Neural crest cell (in vitro differentiated cells): ENCODE measurements at regions not wholly inside any gene's neighbourhood (a gene's known extent, or its start where the extent isn't known, plus 50 kb on each side); places are given as distances from the start of the nearest gene placed in this dataset.
"Not testable (repeated sequence)": the region's sequence is repeated elsewhere in the genome, so short reads cannot be mapped to it uniquely, and the experiment has no call there.

Experiments
- DNase-seq: peaks from one replicate; pipeline ENCODE4 v3.0.0; 2021; ENCODE audit warnings: low read depth, mixed read lengths, low spot score
- H3K27ac Mint-ChIP-seq: one replicate; pipeline ENCODE4 v1.8.0; 2021; ENCODE audit warnings: mild to moderate bottlenecking, mixed read lengths; ENCODE audit not compliant: unreplicated experiment
- H3K27me3 Mint-ChIP-seq: 2 replicates; pipeline ENCODE4 v1.8.0; 2021; ENCODE audit warnings: low read depth, mild to moderate bottlenecking, mixed read lengths
- H3K36me3 Mint-ChIP-seq: 2 replicates; pipeline ENCODE4 v1.8.0; 2021; ENCODE audit warnings: low read depth, mild to moderate bottlenecking, mixed read lengths
- H3K4me1 Mint-ChIP-seq: 2 replicates; pipeline ENCODE4 v1.8.0; 2021; ENCODE audit warnings: mixed read lengths
- H3K4me3 Mint-ChIP-seq: one replicate; pipeline ENCODE4 v1.8.0; 2021; ENCODE audit warnings: mild to moderate bottlenecking, mixed read lengths
- H3K9me3 Mint-ChIP-seq: 2 replicates; pipeline ENCODE4 v1.8.0; 2021; ENCODE audit warnings: mixed read lengths
- CTCF ChIP-seq: fragments of 200-600 bp; sonication (generic); conservative IDR thresholded peaks from 2 replicates; pipeline ENCODE4 v1.5.0; 2021; ENCODE audit warnings: antibody characterized with exemption, mild to moderate bottlenecking

GRCh38 chr1:38586993-38587646, 272.5 kb downstream of the RRAGC start:
- peak; percentile 52 for DNase-seq
- Mint-ChIP-seq H3K9me3 (peaks cover 12% of the 10 kb centered on the region), H3K4me1 (peaks cover 11% of the 10 kb centered on the region), H3K27me3 (no peaks in the 10 kb centered on the region), H3K36me3 (peaks cover 3% of the 10 kb centered on the region), H3K4me3 (peak overlapping the region; percentile 27), H3K27ac (no peak overlapping the region)
- peak; percentile 85 for TF ChIP-seq CTCF

- Mint-ChIP-seq H3K4me1 (peaks cover 11% of the 10 kb centered on the region), H3K4me3 (no peak overlapping the region), H3K36me3 (peaks cover 3% of the 10 kb centered on the region), H3K9me3 (peaks cover 12% of the 10 kb centered on the region), H3K27me3 (no peaks in the 10 kb centered on the region), H3K27ac (no peak overlapping the region)
- no peak for TF ChIP-seq CTCF
- no peak for DNase-seq
Observed at GRCh38 chr1:38585971-38586370, 273.6 kb downstream of the RRAGC start.

DNA sequence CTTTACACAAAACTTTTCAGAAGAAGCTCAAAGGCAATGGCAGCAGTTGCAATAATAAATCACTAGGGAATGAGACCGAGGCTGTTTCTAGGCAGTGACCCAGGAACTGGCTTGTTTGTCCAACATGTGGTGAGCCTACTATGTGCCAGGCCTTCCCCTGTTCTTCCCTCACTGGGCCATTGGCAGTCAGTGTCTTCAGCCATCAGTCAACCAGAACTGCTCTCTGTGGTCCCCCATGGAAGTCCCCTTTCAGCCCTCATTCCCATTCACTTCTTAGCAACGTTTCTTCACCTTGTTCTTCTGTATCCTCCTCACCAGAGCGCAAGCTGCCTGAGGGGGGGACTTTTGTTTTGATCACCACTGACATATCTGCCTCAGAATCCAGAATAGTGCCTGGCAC, 274.1 kb downstream of the RRAGC start:
- no peak overlapping the region for H3K4me3 Mint-ChIP-seq
- peaks cover 12% of the 10 kb centered on the region for H3K9me3 Mint-ChIP-seq
- H3K36me3 Mint-ChIP-seq: peaks cover 3% of the 10 kb centered on the region
- no peak overlapping the region for H3K27ac Mint-ChIP-seq
- peaks cover under 1% of the 10 kb centered on the region for H3K27me3 Mint-ChIP-seq
- no peak for TF ChIP-seq CTCF
- H3K4me1 Mint-ChIP-seq: peaks cover 11% of the 10 kb centered on the region
- DNase-seq: no peak

- Mint-ChIP-seq H3K4me1 (peaks cover 11% of the 10 kb centered on the region), H3K36me3 (peaks cover 3% of the 10 kb centered on the region), H3K27ac (no peak overlapping the region), H3K4me3 (no peak overlapping the region), H3K27me3 (peaks cover 7% of the 10 kb centered on the region), H3K9me3 (peaks cover 12% of the 10 kb centered on the region)
- no peak for TF ChIP-seq CTCF
- no peak for DNase-seq
Observed at GRCh38 chr1:38584448-38585355, 274.9 kb downstream of the RRAGC start.

DNA sequence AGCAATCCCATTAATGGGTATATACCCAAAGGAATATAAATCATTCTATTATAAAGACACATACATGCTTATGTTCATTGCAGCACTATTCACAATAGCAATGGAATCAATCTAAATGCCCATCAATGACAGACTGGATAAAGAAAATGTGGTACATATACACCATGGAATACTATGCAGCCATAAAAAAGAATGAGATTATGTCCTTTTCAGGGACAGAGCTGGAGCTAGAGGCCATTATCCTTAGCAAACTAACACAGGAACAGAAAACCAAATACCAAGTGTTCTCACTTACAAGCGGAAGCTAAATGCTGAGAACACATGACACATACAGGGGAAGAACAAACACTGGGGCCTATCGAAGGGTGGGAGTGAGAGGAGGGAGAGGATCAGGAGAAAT, 276.3 kb downstream of the RRAGC start:
- peaks cover 12% of the 10 kb centered on the region for H3K9me3 Mint-ChIP-seq
- H3K4me3 Mint-ChIP-seq, H3K27ac Mint-ChIP-seq, DNase-seq, H3K36me3 Mint-ChIP-seq: not testable (repeated sequence)
- H3K4me1 Mint-ChIP-seq: peaks cover 22% of the 10 kb centered on the region
- H3K27me3 Mint-ChIP-seq: peaks cover 20% of the 10 kb centered on the region

DNA sequence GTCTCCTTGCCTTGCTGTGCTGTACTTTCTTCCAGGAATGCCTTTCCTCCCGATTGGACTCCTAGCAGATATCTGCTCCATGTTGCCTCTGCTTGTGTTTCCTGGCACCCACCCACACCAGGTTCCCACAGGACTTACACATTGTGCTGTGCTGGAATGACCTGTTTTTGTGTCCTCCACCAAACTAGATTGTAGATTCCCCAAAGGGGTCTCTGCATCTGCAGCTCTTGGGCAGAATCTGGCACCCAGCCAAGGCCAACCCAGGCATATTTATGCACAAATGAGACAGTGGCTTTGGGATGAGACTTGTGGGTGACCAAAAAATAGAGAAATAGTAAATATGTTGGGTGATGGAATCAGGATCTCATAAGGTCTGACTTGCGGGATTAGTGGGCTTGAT, 278.2 kb downstream of the RRAGC start:
- no peak overlapping the region for H3K4me3 Mint-ChIP-seq

More for the DNA sequence above, 278.2 kb downstream of the RRAGC start:
- Mint-ChIP-seq H3K36me3 (peaks cover 3% of the 10 kb centered on the region), H3K4me1 (peaks cover 23% of the 10 kb centered on the region), H3K27me3 (peaks cover 35% of the 10 kb centered on the region), H3K9me3 (peaks cover 12% of the 10 kb centered on the region), H3K27ac (no peak overlapping the region)
- no peak for TF ChIP-seq CTCF
- no peak for DNase-seq
